ENCODE measurements at regions not wholly inside any gene's neighbourhood (a gene's known extent, or its start where the extent isn't known, plus 50 kb on each side); places are given as distances from the start of the nearest gene placed in this dataset.
"Not testable (repeated sequence)": the region's sequence is repeated elsewhere in the genome, so short reads cannot be mapped to it uniquely, and the experiment has no call there.

DNA sequence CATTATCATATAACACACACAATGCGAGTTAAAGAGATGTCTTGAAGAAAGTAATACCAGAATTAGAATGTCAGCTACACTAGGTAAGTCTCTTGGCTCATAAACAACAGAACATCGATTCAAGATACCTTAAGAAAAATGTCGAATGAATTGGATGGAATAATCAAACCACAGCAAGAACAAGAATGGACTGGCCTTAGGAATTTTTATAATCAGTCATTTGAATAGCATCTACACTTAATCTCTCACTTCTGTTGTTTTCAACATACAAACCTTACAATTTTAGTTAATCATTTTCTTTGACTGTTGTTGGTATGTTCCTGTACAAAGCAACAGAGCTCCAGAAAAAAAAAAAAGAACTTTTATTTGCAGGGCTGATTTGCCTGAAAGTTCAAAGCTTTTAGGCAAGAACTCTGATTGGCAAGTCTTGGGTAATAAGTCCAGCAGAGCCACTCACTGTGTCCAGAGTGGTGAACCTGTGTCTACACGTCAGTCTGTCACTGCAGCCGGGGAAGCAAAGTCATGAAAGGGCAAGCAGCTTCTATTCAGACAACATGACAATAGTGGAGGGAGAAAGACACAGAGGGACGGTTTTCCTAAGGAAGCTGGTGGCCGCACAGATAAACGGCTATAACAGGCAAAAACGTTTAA, 1026.1 kb upstream of the MIR17HG start:
- no peak for DNase-seq

DNA sequence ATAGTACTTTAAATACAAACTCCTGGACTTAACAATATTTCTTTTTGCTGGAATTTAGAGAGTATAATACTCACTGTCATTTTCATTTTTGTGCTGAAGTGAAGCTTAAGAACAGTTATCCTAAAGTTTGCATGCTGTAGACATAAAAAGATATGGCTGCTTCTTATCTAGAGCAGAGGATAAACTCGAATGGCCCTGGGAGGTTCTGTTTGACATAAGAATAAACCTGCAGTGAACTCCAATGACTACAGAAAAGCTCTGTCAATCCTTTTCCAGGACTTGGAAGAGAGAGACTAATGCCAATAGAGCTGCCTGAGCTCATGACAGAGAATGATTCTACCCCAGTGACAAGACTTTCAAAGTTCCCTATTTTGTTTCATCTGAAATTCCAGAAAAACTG, 1017.8 kb upstream of the MIR17HG start:
- DNase-seq, result no peak

- DNase-seq, result no peak
These were observed 1015.5 kb upstream of the MIR17HG start for GRCh38 chr13:90331974-90332373.

DNA sequence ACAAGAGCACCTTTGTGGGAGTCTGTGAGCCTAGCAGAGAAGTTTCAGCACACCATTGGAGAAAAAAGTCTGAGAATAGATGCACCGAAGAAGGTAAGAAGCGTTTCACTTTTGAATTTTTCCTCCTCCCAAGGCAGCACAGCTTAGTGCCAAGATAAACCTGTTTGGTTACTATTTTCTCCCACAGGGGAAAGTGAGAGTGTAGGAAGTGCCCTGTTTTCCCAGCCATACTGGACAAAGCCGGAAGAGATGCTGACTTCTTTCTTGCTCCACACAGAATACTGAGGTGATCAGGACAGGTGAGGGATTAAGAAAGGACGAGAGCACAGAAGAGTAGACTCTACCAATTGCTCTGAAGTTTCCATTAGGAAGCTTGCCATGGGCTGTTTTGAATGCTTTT, 1011.0 kb upstream of the MIR17HG start:
- no peak for DNase-seq

- DNase-seq, result not testable (repeated sequence)
These were observed 1006.1 kb upstream of the MIR17HG start for GRCh38 chr13:90341348-90341747.

GRCh38 chr13:90348477-90349136, 998.9 kb upstream of the MIR17HG start:
- not testable (repeated sequence) for DNase-seq

DNA sequence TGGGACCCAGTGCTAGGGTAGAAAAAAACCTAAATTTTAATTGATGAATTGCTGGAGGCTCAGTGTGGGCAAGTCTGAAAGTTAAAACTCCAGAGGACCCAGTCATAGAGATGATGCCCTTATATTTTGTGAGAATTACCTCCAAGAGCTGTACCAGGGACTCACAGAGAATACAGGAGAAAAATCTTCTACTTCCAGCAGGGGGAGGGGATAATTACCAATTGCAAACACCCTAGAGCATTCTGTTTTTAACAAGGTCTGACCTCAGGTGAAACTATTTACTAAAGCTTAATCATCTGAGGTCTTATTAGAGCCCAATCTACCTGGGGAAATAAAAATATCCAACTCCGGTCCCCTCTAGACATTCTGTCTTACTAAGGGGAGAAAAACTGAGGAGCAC, 994.7 kb upstream of the MIR17HG start:
- DNase-seq, result no peak

DNA sequence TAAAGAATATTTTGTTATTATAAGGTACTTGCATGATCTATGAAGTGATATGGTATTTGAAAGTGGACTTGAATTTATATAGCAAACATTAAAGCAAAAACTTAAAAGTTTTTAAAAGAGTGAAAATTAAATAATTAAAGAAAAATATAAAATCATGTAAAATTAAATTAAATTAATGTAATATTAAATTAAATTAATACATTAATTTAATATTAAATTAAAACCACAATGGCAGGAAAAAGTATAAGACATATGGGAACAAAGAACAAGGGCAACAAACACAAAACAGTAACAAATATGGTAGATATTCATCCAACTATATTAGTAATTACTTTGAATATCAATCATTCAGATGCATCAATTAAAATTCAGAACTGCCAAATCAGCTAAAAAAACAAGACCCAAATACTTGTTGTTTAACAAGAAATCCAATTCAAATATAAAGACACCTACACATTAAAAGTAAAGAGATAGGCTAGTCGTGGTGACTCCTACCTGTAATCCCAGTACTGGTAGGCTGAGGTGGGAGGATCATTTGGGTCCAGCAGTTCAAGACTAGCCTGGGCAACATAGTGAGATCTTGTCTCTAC, 992.2 kb upstream of the MIR17HG start:
- no peak for DNase-seq

DNA sequence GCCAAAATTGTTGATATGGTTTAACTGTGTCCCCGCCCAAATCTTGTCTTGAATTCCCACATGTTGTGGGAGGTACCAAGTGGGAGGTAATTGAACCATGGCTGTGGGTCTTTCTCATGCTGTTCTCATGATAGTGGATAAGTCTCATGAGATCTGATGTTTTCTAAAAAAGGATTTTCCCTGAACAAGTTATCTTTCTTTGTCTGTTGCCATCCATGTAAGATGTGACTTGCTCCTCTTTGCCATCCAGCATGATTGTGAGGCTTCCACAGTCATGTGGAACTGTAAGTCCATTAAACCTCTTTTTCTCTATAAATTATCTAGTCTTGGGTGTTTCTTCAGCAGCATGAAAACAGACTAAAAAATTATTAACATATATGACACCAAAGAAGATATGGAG, 986.7 kb upstream of the MIR17HG start:
- DNase-seq, result no peak

DNA sequence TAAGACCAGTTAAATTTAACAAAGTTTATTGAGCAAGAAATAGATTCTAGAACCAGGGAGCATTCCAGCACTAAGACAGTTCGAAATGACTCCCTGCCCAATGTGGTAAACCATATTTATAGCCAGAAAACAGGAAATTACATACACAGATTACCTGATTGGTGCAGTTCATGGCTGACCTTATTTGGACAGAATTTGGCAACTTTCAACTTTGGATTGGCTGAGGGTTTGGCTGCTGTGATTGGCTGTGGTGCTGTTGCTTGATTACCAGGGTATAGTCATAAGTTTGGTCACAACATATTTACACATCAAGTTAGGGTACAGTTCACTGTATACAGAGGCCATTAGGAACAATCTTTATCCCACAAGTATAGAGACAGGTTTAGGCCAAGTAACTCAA, 984.8 kb upstream of the MIR17HG start:
- peak; percentile 71 for DNase-seq

- DNase-seq, result peak; percentile 15
These were observed 982.4 kb upstream of the MIR17HG start for GRCh38 chr13:90365130-90365529.

DNA sequence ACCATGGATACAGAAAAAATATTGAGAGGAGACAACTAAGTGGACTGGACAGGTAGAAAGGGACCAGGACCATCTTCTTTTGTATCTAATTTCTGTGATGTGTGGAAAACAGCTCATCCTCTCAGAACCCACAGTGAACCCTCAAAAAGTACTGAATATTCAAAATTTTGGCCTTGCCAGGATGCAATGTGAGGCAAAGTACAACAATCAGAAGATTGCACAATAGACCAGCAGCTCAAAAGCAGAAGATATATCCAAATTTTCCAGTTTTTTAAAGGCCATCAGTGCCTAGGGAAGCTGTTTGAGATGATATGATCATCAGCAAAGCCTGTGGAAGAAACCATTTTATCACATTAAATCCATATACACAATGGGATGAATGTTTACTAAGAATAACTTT, 973.3 kb upstream of the MIR17HG start:
- DNase-seq, result no peak

DNA sequence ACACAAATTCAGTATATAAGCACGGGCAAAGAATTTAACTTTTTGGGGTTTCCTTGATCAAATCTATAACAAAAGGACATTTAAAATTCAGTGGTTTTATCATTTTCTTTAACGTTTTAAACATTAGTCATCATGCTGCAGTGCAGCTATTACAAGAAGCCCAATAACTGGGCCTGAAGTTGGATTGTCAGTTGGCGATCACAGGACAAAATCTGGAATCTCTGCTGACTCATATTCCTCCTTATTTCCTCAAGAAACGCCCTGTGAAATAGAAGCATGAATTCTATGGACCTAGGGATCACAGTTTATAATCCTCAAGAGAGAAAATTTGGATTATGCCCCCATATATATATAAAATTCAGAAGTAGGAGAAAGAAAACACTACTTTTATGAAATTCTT, 971.6 kb upstream of the MIR17HG start:
- no peak for DNase-seq

GRCh38 chr13:90382425-90382824, 965.1 kb upstream of the MIR17HG start:
- no peak for DNase-seq

DNA sequence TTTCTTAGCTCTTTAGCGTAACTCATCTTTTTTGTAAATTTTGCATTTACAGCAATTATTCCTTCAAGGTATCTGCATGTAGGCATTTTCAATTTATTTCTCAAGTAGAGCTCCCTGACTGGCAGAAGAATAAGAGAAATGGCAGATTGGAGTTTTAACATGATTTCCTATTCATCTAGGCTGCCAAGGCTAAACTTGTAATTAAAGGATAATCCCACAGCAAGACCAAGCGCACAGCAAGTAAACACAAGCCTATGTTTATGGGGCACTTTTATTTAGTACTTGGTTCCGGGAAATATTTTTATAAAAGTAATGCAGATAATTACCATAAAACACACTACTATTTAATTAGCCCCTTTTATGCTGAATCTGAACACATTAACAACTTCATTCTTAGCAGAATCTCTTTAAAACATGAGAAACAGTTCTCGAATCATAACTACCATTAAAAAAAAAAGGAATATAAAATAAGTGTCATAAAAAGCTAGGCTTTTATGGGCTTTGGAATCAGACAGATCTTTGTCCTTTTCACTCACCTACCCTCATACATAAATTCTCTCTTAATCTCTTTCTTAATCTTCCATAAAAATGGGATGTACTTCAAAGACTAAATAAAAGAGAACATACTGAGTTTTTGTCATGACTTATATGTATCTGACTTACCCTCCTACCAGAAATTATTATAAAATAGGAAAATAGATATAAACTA, 961.6 kb upstream of the MIR17HG start:
- no peak for DNase-seq

DNA sequence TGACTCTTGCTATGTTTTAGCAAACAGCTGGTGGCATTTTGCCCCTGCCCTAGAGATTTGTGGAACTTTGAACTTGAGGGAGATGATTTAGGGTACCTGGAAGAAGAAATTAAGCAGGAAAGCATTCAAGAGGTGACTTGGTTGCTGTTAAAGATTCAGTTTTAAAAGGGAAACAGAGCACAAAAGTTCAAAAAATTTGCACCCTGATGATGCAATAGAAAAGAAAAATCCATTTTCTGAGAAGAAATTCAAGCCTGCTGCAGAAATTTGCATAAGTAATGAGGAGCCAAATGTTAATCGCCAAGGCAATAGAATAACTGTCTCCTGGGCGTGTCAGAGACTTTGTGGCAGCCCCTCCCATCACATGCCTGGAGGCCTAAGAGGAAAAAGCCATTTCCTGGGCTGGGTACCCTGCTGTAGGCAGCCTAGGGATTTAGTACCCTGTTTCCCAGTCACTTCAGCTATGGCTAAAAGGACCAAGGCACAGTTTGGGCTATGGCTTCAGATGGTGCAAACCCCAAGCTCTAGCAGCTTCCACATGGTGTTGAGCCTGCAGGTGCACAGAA, 958.5 kb upstream of the MIR17HG start:
- no peak for DNase-seq

- no peak for DNase-seq
These were observed 958.0 kb upstream of the MIR17HG start for GRCh38 chr13:90389537-90389936.

DNA sequence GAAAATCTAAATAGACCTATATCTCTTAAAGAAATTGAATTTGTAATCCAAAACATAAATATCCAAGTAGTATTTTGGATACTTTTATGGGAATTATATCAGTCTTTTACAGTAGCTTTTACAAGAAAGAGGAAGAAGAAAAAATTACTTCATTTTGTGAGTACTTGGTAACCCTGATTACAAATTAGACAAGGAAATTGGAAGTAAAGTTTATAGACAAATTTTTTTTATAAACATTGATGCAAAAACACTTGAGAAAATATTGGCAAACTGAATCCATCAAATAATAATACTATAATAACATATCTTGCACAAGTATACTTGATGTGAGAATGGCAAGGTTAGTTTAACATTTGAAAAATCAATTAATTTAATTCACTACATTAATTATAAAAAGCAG, 954.1 kb upstream of the MIR17HG start:
- DNase-seq, result no peak

DNA sequence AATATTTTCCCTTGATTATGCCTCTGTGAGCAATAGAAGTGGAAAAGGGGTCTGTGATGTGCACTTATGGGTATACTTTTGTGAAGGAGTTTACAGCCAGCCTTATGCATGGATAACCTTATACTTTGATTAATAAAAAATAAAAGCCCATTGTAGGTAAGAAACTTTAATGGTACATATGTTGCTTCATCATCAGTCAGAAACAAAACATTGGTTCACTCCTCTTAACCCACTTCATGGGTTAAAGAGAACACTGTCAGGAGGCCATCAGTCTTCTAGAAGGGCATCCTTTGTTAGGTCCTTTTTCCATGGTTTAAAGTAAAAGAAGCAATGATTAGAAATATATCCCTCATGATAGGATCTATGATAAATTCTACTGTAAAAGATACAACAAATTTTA, 952.1 kb upstream of the MIR17HG start:
- DNase-seq, result no peak

- no peak for DNase-seq
These were observed 951.6 kb upstream of the MIR17HG start for GRCh38 chr13:90395846-90396245.

GRCh38 chr13:90396266-90396665, 951.2 kb upstream of the MIR17HG start:
- DNase-seq, result no peak

GRCh38 chr13:90397503-90397902, 950.0 kb upstream of the MIR17HG start:
- DNase-seq, result no peak

DNA sequence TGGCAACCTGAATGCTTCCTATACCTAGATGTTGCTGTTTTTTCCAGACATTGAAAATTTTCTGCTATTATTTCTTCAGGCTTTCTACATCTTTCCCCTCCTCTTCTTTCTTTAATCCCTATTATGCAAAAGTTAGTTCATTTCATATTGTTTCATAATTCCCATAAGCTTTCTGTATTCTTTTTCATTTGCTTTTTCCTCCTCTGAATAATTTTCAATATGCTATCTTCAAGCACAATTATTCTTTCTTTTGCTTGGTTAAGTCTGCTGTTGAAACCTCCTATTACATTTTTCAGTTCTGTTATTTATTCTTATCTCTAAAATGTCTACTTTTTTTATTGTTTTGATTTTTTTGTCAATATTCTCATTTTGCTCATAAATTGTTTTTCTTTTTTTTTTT, 947.1 kb upstream of the MIR17HG start:
- DNase-seq, result no peak

DNA sequence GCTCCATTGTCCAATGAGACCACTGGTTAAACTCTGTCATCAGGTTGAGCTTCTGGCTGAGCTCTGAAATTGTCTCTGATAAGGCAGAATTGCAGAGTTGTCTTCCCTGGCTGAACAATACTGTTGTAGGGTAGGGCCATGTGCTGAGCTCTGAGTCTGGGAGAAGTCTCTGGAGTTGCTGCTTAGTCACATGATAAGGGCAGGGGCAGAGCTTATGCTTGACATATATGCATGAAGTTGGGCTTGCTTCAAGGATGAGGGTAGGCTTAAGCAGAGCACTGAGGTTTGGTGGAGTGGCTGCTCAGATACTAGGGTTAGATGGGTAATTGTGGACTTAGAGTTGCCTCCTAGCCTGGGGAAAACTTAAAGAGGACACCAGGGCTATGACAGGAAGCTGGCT, 946.3 kb upstream of the MIR17HG start:
- DNase-seq, result no peak

Measured in OCI-M1 (cell line).